VCaP (cell line): ENCODE measurements at regions not wholly inside any gene's neighbourhood (a gene's known extent, or its start where the extent isn't known, plus 50 kb on each side); places are given as distances from the start of the nearest gene placed in this dataset.

Experiments
- H3K27ac ChIP-seq: fragments of 450-650 bp; 2 replicates; pipeline ENCODE4 v1.5.1; 2017
- CTCF ChIP-seq: fragments of 450-650 bp; conservative IDR thresholded peaks from 2 replicates; pipeline ENCODE4 v1.5.1; 2017; ENCODE audit warnings: mild to moderate bottlenecking, moderate library complexity

GRCh38 chr5:121264605-121265004 is 587.1 kb upstream of the FTMT start:
- no peak overlapping the region for H3K27ac ChIP-seq
- no peak for TF ChIP-seq CTCF

GRCh38 chr5:121271546-121271945 is 580.1 kb upstream of the FTMT start:
- no peak for TF ChIP-seq CTCF
- H3K27ac ChIP-seq: no peak overlapping the region

GRCh38 chr5:121273833-121274433 is 577.7 kb upstream of the FTMT start:
- no peak overlapping the region for H3K27ac ChIP-seq
- no peak for TF ChIP-seq CTCF

GRCh38 chr5:121279801-121280200 is 571.9 kb upstream of the FTMT start:
- no peak for TF ChIP-seq CTCF
- no peak overlapping the region for H3K27ac ChIP-seq

- H3K27ac ChIP-seq: no peak overlapping the region
- TF ChIP-seq CTCF: no peak
These were observed 565.7 kb upstream of the FTMT start for GRCh38 chr5:121285801-121286521.

- H3K27ac ChIP-seq: no peak overlapping the region
- no peak for TF ChIP-seq CTCF
These were observed 562.9 kb upstream of the FTMT start for GRCh38 chr5:121288781-121289180.

GRCh38 chr5:121292664-121293063 is 559.0 kb upstream of the FTMT start:
- no peak for TF ChIP-seq CTCF
- no peak overlapping the region for H3K27ac ChIP-seq
